DND-41 (cell line): ENCODE measurements at regions not wholly inside any gene's neighbourhood (a gene's known extent, or its start where the extent isn't known, plus 50 kb on each side); places are given as distances from the start of the nearest gene placed in this dataset.

Experiments used
- ATAC-seq: fragments of 200-7000 bp; cut with Tn5 transposase; 3 replicates; pipeline ENCODE4 v1.9.1; 2021; ENCODE audit warnings: low read depth; ENCODE audit not compliant: insufficient read depth
- DNase-seq: peaks from one replicate; pipeline ENCODE4 v3.0.0-alpha.2; 2020
- H2AFZ ChIP-seq: 2 replicates; pipeline ENCODE4 v1.6.0; 2012; ENCODE audit warnings: low read depth, low read length
- H3K27ac ChIP-seq: 2 replicates; pipeline ENCODE4 v1.5.1; 2012; ENCODE audit warnings: low read length, inconsistent platforms
- H3K27me3 ChIP-seq: fragments of 200-600 bp; sonication (generic); 2 replicates; pipeline ENCODE4 v1.6.0; 2012; ENCODE audit warnings: low read length, mild to moderate bottlenecking, inconsistent platforms; ENCODE audit not compliant: insufficient read depth, poor library complexity
- H3K36me3 ChIP-seq: 2 replicates; pipeline ENCODE4 v1.5.1; 2012; ENCODE audit warnings: low read length, inconsistent platforms; ENCODE audit not compliant: insufficient read depth
- H3K4me1 ChIP-seq: 2 replicates; pipeline ENCODE4 v1.5.1; 2012; ENCODE audit warnings: mild to moderate bottlenecking, low read length; ENCODE audit not compliant: insufficient read depth
- H3K4me2 ChIP-seq: 2 replicates; pipeline ENCODE4 v1.6.0; 2012; ENCODE audit warnings: mild to moderate bottlenecking, moderate library complexity, low read length, inconsistent platforms; ENCODE audit not compliant: insufficient read depth
- H3K4me3 ChIP-seq, 2 experiments: fragments of 200-600 bp in 1 of 2; shearing (Covaris generic) in 1 of 2; 2 replicates each; pipeline ENCODE4 v1.5.1; 2012 to 2016; ENCODE audit warnings: inconsistent platforms in 2 of 2, low read length in 2 of 2, mild to moderate bottlenecking in 2 of 2, low read depth in 1 of 2, moderate library complexity in 1 of 2
- H3K79me2 ChIP-seq: 2 replicates; pipeline ENCODE4 v1.6.0; 2012; ENCODE audit warnings: low read length, inconsistent platforms; ENCODE audit not compliant: insufficient read depth
- H3K9ac ChIP-seq: 2 replicates; pipeline ENCODE4 v1.6.0; 2012; ENCODE audit warnings: low read depth, mild to moderate bottlenecking, inconsistent platforms, low read length, moderate library complexity
- H3K9me3 ChIP-seq: 2 replicates; pipeline ENCODE4 v1.5.1; 2012; ENCODE audit warnings: low read length, moderate library complexity, mild to moderate bottlenecking, inconsistent platforms; ENCODE audit not compliant: insufficient read depth, severe bottlenecking
- H4K20me1 ChIP-seq: 2 replicates; pipeline ENCODE4 v1.6.0; 2012; ENCODE audit warnings: low read length; ENCODE audit not compliant: insufficient read depth
- EZH2 ChIP-seq: IDR thresholded peaks from 3 replicates; pipeline ENCODE4 v1.6.1; 2012; ENCODE audit warnings: borderline replicate concordance, low read depth, mild to moderate bottlenecking, moderate library complexity, low read length, inconsistent platforms; ENCODE audit not compliant: severe bottlenecking
- TF ChIP-seq, protein P1 (sequence below): IDR thresholded peaks from 2 replicates; pipeline ENCODE4 v1.5.1; 2012; ENCODE audit warnings: borderline replicate concordance, low read length, moderate library complexity, mild to moderate bottlenecking; ENCODE audit not compliant: poor library complexity, severe bottlenecking; ENCODE audit errors: extremely low read depth

DNA sequence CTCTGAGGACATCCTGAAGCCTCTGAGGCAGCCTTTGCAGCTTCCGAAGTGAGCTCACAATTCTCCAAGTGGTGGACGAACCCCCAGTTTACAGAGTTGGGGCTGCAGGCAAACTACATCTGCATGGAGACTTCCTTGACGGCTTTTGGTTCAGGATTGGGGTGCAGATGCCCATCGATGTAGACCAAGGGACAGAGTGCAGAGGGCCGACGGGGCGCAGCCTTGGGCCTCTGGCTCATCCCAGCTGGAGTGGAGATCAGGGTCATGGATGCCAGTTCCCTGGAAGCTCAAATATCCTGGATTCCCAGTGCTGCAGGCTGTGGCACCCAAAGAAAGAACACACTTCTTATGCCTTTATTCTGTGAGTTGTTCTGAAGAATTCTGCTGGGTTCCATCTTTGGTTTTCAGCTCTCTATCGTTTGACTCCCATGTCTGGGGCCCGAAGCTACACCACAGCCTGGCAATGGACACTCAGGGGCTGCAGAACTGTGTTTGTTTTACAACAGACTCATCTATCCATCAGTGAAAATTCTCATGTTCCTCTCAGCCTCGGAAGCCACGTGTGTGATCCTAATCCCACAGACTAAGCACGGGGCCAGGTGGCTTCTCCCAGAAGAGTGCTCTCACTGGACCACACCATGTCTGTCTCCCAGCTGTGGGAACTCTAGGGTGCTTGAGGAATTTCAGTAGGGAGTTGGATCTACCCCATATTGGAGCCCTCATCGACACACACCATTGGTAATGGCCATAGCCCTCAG lies 414.1 kb upstream of the MYT1L start:
- ATAC-seq = no peak
- H3K4me2 ChIP-seq = no peak overlapping the region

DNA sequence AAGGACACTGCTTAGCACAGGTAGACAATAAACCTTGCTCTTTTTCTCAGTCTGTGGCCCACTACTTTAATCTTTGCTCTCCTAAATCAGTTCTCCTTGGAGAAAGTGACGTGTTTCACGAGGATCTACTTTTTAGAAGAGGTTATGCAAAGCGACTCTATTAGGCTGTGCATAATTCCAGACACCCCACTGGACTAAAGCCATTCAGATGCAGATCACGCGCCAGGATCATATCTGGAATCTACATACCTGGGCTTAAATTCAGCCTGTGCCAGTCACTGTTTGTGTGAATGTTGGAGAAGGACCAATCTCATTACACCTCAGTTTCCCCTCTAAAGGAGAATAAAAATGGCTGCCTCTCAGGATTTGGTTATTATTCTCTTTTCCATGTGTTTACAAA lies 413.0 kb upstream of the MYT1L start:
- Histone ChIP-seq H4K20me1 (no peaks in the 10 kb centered on the region), H3K4me1 (no peaks in the 10 kb centered on the region), H3K27ac (no peak overlapping the region), H3K9me3 (no peaks in the 10 kb centered on the region), H3K27me3 (no peaks in the 10 kb centered on the region), H2AFZ (no peak overlapping the region), H3K79me2 (no peaks in the 10 kb centered on the region), H3K4me2 (no peak overlapping the region), H3K4me3 (no peak overlapping the region), H3K9ac (no peak overlapping the region), H3K36me3 (no peaks in the 10 kb centered on the region)
- ATAC-seq (no peak), DNase-seq (no peak)
- TF ChIP-seq, protein P1, sequence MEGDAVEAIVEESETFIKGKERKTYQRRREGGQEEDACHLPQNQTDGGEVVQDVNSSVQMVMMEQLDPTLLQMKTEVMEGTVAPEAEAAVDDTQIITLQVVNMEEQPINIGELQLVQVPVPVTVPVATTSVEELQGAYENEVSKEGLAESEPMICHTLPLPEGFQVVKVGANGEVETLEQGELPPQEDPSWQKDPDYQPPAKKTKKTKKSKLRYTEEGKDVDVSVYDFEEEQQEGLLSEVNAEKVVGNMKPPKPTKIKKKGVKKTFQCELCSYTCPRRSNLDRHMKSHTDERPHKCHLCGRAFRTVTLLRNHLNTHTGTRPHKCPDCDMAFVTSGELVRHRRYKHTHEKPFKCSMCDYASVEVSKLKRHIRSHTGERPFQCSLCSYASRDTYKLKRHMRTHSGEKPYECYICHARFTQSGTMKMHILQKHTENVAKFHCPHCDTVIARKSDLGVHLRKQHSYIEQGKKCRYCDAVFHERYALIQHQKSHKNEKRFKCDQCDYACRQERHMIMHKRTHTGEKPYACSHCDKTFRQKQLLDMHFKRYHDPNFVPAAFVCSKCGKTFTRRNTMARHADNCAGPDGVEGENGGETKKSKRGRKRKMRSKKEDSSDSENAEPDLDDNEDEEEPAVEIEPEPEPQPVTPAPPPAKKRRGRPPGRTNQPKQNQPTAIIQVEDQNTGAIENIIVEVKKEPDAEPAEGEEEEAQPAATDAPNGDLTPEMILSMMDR = no peak
- TF ChIP-seq EZH2 = no peak

More for the DNA sequence above, 414.1 kb upstream of the MYT1L start:
- Histone ChIP-seq H3K4me3 (no peak overlapping the region), H3K79me2 (no peaks in the 10 kb centered on the region), H2AFZ (no peak overlapping the region), H4K20me1 (no peaks in the 10 kb centered on the region), H3K27ac (no peak overlapping the region), H3K9ac (no peak overlapping the region), H3K9me3 (no peaks in the 10 kb centered on the region), H3K36me3 (no peaks in the 10 kb centered on the region), H3K4me1 (no peaks in the 10 kb centered on the region), H3K27me3 (no peaks in the 10 kb centered on the region)
- no peak for DNase-seq
- TF ChIP-seq EZH2 = no peak
- TF ChIP-seq, protein P1 = no peak

DNA sequence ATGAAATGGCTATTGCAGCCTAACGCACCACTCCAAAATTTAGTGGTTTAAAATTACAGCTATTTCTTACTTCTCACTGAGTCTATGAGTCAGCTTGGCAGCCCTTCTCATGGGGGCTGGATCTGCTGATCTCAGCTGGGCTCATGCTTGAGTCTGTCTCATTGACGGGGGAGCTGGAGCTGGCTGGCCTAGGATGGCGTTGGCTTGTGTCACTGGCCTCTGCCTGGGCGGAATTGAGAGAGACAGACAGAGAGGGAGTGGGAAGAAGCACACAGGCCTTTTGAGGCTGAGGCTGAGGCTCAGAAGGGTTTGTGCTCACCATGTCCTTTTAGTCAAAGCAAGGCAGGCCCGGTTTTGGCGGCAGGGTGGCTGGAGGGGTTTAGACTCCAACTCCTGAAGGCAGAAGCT lies 412.1 kb upstream of the MYT1L start:
- Histone ChIP-seq H3K79me2 (no peaks in the 10 kb centered on the region), H3K4me2 (no peak overlapping the region), H3K4me3 (no peak overlapping the region), H2AFZ (no peak overlapping the region), H3K4me1 (no peaks in the 10 kb centered on the region), H4K20me1 (no peaks in the 10 kb centered on the region), H3K27me3 (no peaks in the 10 kb centered on the region), H3K27ac (no peak overlapping the region), H3K9me3 (no peaks in the 10 kb centered on the region), H3K36me3 (no peaks in the 10 kb centered on the region), H3K9ac (no peak overlapping the region)
- DNase-seq (no peak), ATAC-seq (no peak)
- TF ChIP-seq, protein P1 = no peak
- no peak for TF ChIP-seq EZH2
